ENCODE measurements at regions not wholly inside any gene's neighbourhood (a gene's known extent, or its start where the extent isn't known, plus 50 kb on each side); places are given as distances from the start of the nearest gene placed in this dataset.

- TF ChIP-seq, protein P1, sequence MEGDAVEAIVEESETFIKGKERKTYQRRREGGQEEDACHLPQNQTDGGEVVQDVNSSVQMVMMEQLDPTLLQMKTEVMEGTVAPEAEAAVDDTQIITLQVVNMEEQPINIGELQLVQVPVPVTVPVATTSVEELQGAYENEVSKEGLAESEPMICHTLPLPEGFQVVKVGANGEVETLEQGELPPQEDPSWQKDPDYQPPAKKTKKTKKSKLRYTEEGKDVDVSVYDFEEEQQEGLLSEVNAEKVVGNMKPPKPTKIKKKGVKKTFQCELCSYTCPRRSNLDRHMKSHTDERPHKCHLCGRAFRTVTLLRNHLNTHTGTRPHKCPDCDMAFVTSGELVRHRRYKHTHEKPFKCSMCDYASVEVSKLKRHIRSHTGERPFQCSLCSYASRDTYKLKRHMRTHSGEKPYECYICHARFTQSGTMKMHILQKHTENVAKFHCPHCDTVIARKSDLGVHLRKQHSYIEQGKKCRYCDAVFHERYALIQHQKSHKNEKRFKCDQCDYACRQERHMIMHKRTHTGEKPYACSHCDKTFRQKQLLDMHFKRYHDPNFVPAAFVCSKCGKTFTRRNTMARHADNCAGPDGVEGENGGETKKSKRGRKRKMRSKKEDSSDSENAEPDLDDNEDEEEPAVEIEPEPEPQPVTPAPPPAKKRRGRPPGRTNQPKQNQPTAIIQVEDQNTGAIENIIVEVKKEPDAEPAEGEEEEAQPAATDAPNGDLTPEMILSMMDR (IDR thresholded peaks at IDR 0.05; ENCODE audit: insufficient read depth, low read depth, low read length): no peak
- no peak for TF ChIP-seq EZH2 (IDR thresholded peaks at IDR 0.05; ENCODE audit: insufficient read depth, low read length)
Observed at GRCh38 chr6:40000964-40001515, 66.8 kb upstream of the MOCS1 start.

All from astrocyte (in vitro differentiated cells and primary cell).